Subcutaneous abdominal adipose tissue (tissue), 5 donors: ENCODE measurements at regions not wholly inside any gene's neighbourhood (a gene's known extent, or its start where the extent isn't known, plus 50 kb on each side); places are given as distances from the start of the nearest gene placed in this dataset.
"Not testable (repeated sequence)": the region's sequence is repeated elsewhere in the genome, so short reads cannot be mapped to it uniquely, and the experiment has no call there.

Experiments
- H3K27ac ChIP-seq: one replicate; pipeline ENCODE4 v1.7.0; 2013; ENCODE audit warnings: low read depth, mild to moderate bottlenecking, inconsistent platforms, low read length, moderate library complexity
- H3K27me3 ChIP-seq, 5 donors: one replicate each; pipeline ENCODE4 v1.7.0; 2013; ENCODE audit warnings: low read length in 5 of 5, inconsistent platforms in 1 of 5; ENCODE audit not compliant: control insufficient read depth in 5 of 5, insufficient read depth in 4 of 5
- H3K36me3 ChIP-seq, 5 donors: one replicate each; pipeline ENCODE4 v1.7.0; 2013; ENCODE audit warnings: low read length in 5 of 5; ENCODE audit not compliant: control insufficient read depth in 5 of 5, insufficient read depth in 5 of 5
- H3K4me1 ChIP-seq, 5 donors: one replicate each; pipeline ENCODE4 v1.7.0; 2013; ENCODE audit warnings: low read length in 5 of 5, mild to moderate bottlenecking in 3 of 5, moderate library complexity in 1 of 5; ENCODE audit not compliant: control insufficient read depth in 5 of 5, insufficient read depth in 5 of 5
- H3K4me3 ChIP-seq, 5 donors: one replicate each; pipeline ENCODE4 v1.7.0; 2013; ENCODE audit warnings: low read length in 5 of 5, low read depth in 1 of 5
- H3K9ac ChIP-seq, 5 donors: one replicate each; pipeline ENCODE4 v1.7.0; 2013; ENCODE audit warnings: low read length in 5 of 5, mild to moderate bottlenecking in 4 of 5, moderate library complexity in 3 of 5
- H3K9me3 ChIP-seq, 5 donors: one replicate each; pipeline ENCODE4 v1.7.0; 2013; ENCODE audit warnings: low read length in 5 of 5; ENCODE audit not compliant: control insufficient read depth in 5 of 5
- donor health status: healthy.
- donor health status: healthy.
- donor health status: healthy.
- donor health status: healthy.
- donor health status: healthy.

DNA sequence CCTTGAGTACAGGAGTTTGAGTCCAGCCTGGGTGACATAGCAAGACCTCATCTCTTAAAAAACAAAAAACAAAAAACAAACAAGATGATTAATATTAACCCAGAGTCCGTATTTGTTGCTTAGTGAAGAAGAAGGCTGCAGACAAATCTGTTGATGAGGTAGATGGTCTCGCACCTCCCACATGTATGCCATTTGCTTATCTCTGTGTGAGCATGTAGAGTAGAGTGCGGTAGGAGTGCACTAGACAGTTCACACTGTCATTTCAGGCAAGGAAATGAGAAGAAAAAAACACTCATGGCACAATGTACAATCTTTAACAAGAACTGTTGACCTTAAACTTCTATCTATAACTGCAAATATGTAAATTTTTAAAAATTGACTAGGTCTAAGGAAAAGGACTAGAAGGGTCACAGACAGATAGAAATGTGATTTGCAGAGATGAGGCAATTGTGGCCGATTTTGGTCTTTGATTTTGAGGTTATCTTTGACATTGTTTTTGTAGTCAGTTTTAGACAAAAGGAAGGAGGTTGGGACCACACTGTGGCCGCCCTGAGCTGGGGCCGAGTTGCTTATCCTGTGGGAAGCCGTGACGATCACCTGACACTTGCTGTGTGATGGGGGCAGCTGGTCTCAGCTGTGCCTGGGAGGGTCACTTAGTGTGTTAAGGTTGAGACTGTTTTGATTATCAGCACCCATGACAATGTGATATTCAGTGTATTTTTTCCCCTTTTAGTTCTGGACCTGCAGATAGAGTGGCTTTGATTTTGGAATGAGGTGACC lies 127.2 kb downstream of the LAT start:
- not testable (repeated sequence) for H3K9ac ChIP-seq, H3K4me3 ChIP-seq, H3K27me3 ChIP-seq, H3K9me3 ChIP-seq, H3K27ac ChIP-seq
- peaks cover 3 to 14% (median 9%) of the 10 kb centered on the region in 5 donors for H3K4me1 ChIP-seq
- peaks cover 3 to 34% (median 6%) of the 10 kb centered on the region in 5 donors for H3K36me3 ChIP-seq

DNA sequence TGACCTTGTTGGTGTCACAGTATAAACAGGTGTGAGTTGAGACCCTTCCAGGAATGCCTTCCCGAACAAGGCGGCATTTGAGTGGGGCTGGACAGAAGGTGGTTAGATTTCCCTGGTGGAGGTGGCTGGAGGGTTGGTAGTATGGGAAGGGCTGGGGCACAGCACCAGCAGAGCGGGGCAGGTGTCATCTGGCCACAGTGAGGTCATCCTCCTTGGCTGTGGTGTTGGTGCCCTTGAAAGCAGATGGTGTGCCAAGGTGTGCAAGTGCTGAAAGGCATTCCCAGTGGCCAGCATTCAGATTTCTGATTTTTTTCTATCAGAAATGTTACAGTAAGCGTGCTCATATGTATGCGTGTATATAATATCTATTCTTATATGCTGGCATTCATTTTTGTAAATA lies 126.6 kb downstream of the LAT start:
- peaks cover 3 to 14% (median 8%) of the 10 kb centered on the region in 5 donors for H3K4me1 ChIP-seq
- H3K4me3 ChIP-seq: no peak overlapping the region
- H3K36me3 ChIP-seq: peaks cover 2 to 33% (median 8%) of the 10 kb centered on the region in 5 donors
- no peaks in the 10 kb centered on the region for H3K9me3 ChIP-seq
- H3K27me3 ChIP-seq: no peaks in the 10 kb centered on the region
- no peak overlapping the region for H3K9ac ChIP-seq
- no peak overlapping the region for H3K27ac ChIP-seq

DNA sequence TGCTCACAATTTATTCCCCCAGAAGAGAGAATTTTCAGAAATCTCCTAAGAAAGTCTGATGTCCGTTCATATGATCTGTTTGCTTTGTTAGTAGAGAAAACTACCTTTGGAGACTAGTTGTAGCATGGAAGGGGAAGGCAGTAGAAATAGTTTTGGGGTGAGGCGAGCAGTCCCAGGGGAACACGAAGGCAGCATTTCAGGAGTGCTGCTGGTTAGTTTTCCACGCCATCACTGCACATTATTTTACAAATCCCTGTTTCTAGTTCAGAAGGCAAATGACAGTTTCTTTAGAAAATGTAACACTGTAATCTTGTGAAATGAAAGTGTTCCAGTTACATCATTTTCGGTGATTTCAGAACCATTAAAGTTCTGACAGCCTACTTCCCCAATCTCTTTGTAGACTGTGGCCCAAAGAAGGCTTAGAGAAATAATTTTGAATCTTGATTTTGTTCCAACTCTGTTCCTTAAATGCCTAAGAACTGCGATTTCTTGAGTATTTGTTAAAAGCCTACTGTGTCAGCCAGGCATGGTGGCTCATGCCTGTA lies 123.8 kb downstream of the LAT start:
- not testable (repeated sequence) for H3K27me3 ChIP-seq, H3K9ac ChIP-seq, H3K4me3 ChIP-seq, H3K27ac ChIP-seq, H3K9me3 ChIP-seq, H3K4me1 ChIP-seq
- H3K36me3 ChIP-seq: peaks cover 2 to 28% (median 8%) of the 10 kb centered on the region in 5 donors

DNA sequence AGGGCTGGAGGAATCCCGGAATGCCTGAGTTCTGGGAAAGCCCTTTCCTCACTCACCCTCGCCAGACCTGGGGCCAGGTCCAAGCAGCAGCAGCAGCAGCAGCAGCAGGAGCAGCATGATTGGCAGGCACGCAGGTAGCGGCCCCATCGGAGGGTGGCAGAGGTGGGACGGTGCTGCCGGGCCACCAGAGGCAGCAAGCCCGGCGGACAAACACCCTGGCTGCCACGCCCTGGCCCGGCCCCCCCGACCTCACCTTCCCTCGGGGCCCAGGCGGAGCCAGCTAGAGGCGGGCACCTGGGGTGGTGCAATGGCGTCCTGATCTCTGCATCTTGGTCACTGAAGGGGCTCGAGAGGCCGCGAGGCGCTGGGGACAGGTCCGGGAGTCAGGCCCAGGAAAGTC lies 122.4 kb downstream of the LAT start:
- H3K9ac ChIP-seq: no peak overlapping the region
- no peaks in the 10 kb centered on the region for H3K4me1 ChIP-seq
- no peaks in the 10 kb centered on the region for H3K9me3 ChIP-seq
- H3K36me3 ChIP-seq: peaks cover 0 to 25% (median 5%) of the 10 kb centered on the region in 5 donors
- no peak overlapping the region for H3K27ac ChIP-seq
- no peaks in the 10 kb centered on the region for H3K27me3 ChIP-seq
- H3K4me3 ChIP-seq: no peak overlapping the region

DNA sequence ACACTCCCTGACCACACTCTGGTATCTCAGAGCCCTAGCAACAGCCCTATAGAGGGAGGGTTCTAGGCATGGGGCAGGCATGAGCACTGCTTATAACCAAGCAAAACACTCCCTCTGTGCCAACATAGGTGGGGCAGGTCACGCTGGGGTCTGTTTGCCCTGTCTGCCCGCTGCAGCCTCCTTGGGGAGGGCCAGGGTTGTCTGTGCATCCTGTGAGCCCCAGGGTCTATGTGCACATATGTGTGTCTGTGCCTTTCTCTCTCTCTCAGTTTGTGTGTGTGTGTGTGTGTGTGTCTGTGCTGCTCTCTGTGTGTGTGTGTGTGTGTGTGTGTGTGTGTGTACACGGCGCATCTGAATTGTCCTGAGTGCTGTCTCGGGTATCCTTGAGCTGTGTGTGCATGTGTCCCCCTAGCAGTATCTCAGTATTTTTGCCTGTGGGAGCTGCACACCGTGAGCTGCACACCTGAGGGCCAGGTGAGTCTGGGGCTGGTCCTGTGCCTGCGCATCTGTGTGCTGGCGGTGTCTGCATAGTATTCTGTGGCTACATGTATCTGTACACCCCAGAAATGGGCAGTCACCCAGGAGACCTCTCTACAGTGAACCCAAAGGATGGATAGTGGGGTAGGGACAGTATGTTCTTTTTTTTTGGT lies 121.5 kb downstream of the LAT start:
- not testable (repeated sequence) for H3K9ac ChIP-seq, H3K27ac ChIP-seq, H3K4me3 ChIP-seq, H3K27me3 ChIP-seq, H3K4me1 ChIP-seq, H3K9me3 ChIP-seq
- H3K36me3 ChIP-seq: peaks cover 0 to 25% (median 5%) of the 10 kb centered on the region in 5 donors

DNA sequence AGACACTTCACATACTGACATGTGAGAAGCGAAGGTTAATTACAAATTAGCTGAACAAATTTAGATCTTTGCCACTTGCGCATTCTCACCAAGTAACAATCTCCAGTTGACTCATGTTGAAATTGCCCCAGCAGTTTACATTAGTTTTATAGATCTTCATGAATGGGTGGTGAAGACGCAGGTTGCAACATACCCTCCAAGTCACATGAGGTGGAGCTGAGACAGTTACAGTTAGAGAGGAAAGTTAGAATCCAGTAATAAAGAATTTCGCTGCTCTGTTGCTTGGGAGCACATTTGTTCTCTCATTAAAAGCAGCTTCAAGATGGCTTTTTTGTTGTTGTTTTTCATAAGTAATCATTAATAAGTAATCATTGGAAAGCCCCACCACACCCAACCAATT lies 119.7 kb downstream of the LAT start:
- H3K27me3 ChIP-seq, H3K4me1 ChIP-seq, H3K4me3 ChIP-seq, H3K9ac ChIP-seq, H3K9me3 ChIP-seq, H3K27ac ChIP-seq: not testable (repeated sequence)
- H3K36me3 ChIP-seq: peaks cover 0 to 18% (median 0%) of the 10 kb centered on the region in 5 donors

DNA sequence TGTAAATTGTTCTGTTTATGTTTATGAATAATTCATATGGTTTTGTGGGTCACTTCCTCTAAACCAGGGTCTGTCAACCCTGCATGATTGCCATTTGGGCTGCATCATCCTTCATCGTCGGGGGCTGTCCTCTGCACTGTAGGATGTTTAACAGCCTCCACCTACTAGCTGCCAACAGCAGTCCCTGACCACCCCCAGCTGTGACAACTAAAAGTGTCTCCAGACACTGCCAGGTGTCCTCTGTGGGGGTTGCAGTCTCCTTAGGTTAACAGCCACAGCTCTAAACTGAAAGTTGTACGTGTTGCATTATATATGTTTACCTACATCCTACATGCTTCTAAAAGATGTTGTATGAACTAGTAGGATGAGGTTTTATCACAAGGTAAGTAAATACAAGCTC lies 113.1 kb downstream of the LAT start:
- not testable (repeated sequence) for H3K9me3 ChIP-seq, H3K4me3 ChIP-seq, H3K27ac ChIP-seq, H3K36me3 ChIP-seq, H3K4me1 ChIP-seq, H3K27me3 ChIP-seq, H3K9ac ChIP-seq

DNA sequence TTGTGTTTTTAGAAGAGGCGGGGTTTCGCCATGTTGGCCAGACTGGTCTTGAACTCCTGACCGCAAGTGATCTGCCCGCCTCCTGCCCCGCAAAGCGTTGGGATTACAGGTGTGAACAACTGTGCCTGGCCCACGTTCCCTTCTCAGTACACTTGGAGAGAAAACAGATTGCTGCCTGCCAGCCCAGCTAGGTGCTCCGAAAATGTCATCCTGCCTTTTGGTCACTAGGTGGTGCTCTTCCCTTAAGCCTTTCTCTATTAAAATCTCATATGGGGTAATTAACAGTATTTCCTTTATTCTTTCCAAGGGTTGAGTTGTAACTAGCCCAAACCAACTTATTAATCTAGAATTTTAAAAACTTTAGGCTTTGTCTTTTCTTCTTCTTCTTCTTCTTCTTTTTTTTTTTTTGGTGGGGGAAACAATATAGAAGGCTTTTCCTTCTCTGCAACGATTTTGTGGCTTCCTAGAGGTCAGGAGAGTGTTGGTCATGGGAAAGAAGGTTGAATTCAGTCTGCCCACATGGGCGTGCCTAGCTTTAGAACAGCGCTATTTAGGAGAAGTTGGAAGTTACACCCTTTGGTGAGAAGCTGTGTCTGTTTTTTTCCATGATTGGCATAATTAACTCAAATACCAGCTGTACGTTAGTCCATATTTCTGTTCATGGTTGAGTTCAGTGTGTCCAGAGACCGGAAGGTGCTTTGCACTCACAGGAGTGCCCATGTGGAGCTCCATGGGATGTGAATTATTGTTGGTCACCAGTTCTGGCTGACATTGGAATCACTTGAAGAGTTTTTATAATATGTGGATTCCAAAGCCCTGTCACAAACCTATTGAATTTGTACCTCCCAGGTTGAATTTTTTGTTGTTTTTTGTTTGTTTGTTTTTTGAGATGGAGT lies 110.1 kb downstream of the LAT start:
- not testable (repeated sequence) for H3K36me3 ChIP-seq

DNA sequence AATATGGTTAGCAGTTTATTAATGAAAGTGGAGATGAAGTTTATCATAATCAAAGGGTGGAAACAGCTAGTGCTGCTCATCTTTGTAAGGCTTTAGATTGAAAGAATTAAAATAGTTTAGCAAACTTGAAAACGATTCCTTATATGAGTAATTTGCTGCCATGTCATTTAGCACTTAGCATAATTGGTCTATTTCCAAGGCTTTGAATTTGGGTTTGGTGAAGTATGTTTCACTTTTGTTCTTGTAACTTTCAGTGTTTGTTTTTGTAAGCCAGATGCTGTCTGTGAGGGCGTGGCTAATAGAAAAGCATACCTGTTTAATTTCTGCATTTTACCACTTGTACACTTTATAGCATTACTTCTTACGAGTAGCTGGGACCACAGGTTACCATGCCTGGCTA lies 109.5 kb downstream of the LAT start:
- H3K9me3 ChIP-seq, H3K27me3 ChIP-seq, H3K4me1 ChIP-seq, H3K27ac ChIP-seq, H3K36me3 ChIP-seq, H3K9ac ChIP-seq, H3K4me3 ChIP-seq: not testable (repeated sequence)

More for the DNA sequence above, 110.1 kb downstream of the LAT start:
- not testable (repeated sequence) for H3K4me3 ChIP-seq, H3K9me3 ChIP-seq, H3K9ac ChIP-seq, H3K27ac ChIP-seq, H3K27me3 ChIP-seq, H3K4me1 ChIP-seq

DNA sequence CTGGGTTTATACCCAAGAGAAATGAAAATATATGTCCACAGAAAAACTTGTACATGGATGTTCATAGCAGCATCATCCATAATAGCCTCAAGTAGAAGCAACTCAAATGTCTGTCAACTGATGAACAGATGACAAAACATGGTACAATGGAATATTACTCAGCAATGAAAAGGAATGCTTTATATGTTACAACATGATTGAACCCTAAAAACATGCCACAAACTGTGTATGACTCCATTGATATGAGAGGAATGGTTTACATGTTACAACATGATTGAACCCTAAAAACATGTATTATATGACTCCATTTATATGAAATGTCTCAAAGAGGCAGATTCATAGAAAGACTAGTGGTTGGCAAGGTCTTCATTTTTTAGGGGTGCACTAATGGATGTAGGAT lies 104.8 kb downstream of the LAT start:
- H3K9ac ChIP-seq, H3K9me3 ChIP-seq, H3K4me1 ChIP-seq, H3K27me3 ChIP-seq, H3K27ac ChIP-seq, H3K4me3 ChIP-seq, H3K36me3 ChIP-seq: not testable (repeated sequence)
